ENCODE measurements at regions not wholly inside any gene's neighbourhood (a gene's known extent, or its start where the extent isn't known, plus 50 kb on each side); places are given as distances from the start of the nearest gene placed in this dataset.

GRCh38 chr2:221286406-221286805, 285.7 kb downstream of the EPHA4 start:
- Histone ChIP-seq H3K27me3 (ENCODE audit: control insufficient read depth, insufficient read depth, low read length) (no peaks in the 10 kb centered on the region), H3K36me3 (ENCODE audit: control insufficient read depth, insufficient read depth, low read length) (no peaks in the 10 kb centered on the region), H3K4me3 (ENCODE audit: low read depth, low read length) (no peak overlapping the region)
- no peak for DNase-seq (ENCODE audit: low read depth)
- TF ChIP-seq, protein P1, sequence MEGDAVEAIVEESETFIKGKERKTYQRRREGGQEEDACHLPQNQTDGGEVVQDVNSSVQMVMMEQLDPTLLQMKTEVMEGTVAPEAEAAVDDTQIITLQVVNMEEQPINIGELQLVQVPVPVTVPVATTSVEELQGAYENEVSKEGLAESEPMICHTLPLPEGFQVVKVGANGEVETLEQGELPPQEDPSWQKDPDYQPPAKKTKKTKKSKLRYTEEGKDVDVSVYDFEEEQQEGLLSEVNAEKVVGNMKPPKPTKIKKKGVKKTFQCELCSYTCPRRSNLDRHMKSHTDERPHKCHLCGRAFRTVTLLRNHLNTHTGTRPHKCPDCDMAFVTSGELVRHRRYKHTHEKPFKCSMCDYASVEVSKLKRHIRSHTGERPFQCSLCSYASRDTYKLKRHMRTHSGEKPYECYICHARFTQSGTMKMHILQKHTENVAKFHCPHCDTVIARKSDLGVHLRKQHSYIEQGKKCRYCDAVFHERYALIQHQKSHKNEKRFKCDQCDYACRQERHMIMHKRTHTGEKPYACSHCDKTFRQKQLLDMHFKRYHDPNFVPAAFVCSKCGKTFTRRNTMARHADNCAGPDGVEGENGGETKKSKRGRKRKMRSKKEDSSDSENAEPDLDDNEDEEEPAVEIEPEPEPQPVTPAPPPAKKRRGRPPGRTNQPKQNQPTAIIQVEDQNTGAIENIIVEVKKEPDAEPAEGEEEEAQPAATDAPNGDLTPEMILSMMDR (IDR thresholded peaks at IDR 0.05; ENCODE audit: insufficient read depth, low read length, poor library complexity, severe bottlenecking), result no peak

GRCh38 chr2:221289389-221289788, 282.7 kb downstream of the EPHA4 start:
- TF ChIP-seq, protein P1 (IDR thresholded peaks at IDR 0.05; ENCODE audit: insufficient read depth, low read length, poor library complexity, severe bottlenecking), result no peak
- no peak for DNase-seq (ENCODE audit: low read depth)

DNA sequence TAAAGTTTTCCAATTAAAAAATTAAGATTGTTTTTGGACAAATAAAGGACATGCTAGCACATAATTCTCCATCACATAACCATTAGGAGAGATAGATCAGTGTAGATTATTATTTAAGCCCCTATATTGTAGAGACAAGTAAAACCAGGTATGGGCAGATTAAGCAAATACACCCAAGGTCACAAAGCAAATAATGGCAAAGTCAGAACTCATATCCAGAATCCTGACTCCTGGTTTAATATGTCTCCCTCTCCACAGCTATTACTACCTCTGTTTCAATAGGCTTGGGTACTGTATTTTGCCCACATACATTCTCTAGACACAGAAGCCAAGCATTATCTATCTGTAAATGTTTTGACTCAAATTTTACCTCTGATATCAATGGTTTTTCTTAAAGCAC, 282.3 kb downstream of the EPHA4 start:
- no peaks in the 10 kb centered on the region for H3K27me3 ChIP-seq (ENCODE audit: control insufficient read depth, insufficient read depth, low read length)
- TF ChIP-seq, protein P1 (IDR thresholded peaks at IDR 0.05; ENCODE audit: insufficient read depth, low read length, poor library complexity, severe bottlenecking), result no peak
- no peaks in the 10 kb centered on the region for H3K36me3 ChIP-seq (ENCODE audit: control insufficient read depth, insufficient read depth, low read length)
- no peak overlapping the region for H3K4me3 ChIP-seq (ENCODE audit: low read depth, low read length)
- DNase-seq (ENCODE audit: low read depth), result no peak

More at GRCh38 chr2:221289389-221289788, 282.7 kb downstream of the EPHA4 start:
- H3K36me3 ChIP-seq (ENCODE audit: control insufficient read depth, insufficient read depth, low read length), result no peaks in the 10 kb centered on the region
- no peaks in the 10 kb centered on the region for H3K27me3 ChIP-seq (ENCODE audit: control insufficient read depth, insufficient read depth, low read length)
- H3K4me3 ChIP-seq (ENCODE audit: low read depth, low read length), result no peak overlapping the region

GRCh38 chr2:221293949-221294742, 278.0 kb downstream of the EPHA4 start:
- TF ChIP-seq, protein P1 (IDR thresholded peaks at IDR 0.05; ENCODE audit: insufficient read depth, low read length, poor library complexity, severe bottlenecking), result no peak
- H3K36me3 ChIP-seq (ENCODE audit: control insufficient read depth, insufficient read depth, low read length), result no peaks in the 10 kb centered on the region
- H3K4me3 ChIP-seq (ENCODE audit: low read depth, low read length), result no peak overlapping the region
- no peak for DNase-seq (ENCODE audit: low read depth)
- no peaks in the 10 kb centered on the region for H3K27me3 ChIP-seq (ENCODE audit: control insufficient read depth, insufficient read depth, low read length)

- H3K36me3 ChIP-seq (ENCODE audit: control insufficient read depth, insufficient read depth, low read length), result no peaks in the 10 kb centered on the region
- H3K27me3 ChIP-seq (ENCODE audit: control insufficient read depth, insufficient read depth, low read length), result no peaks in the 10 kb centered on the region
- no peak for DNase-seq (ENCODE audit: low read depth)
- TF ChIP-seq, protein P1 (IDR thresholded peaks at IDR 0.05; ENCODE audit: insufficient read depth, low read length, poor library complexity, severe bottlenecking), result no peak
- no peak overlapping the region for H3K4me3 ChIP-seq (ENCODE audit: low read depth, low read length)
Observed at GRCh38 chr2:221304916-221305315, 267.2 kb downstream of the EPHA4 start.

All from kidney epithelial cell (primary cell).